ENCODE measurements at regions not wholly inside any gene's neighbourhood (a gene's known extent, or its start where the extent isn't known, plus 50 kb on each side); places are given as distances from the start of the nearest gene placed in this dataset.

DNA sequence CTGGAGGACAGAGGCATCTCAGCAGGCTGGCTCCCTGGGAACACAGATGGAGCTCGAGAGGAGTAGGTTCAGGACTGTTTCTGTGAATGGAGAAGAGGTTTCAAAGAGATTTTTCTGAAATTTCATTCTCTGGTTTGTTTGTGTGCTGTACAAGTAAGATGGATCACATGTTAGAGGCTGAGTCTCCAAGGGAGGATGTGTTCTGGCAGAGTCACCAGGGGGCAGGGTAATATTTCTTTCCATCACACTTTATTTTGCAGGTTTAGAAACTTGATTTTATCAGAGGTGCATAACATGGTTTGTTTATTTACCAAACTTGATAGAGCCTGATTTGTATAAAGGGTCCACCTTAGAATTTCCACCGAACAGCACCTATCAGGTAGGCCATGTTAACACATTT, 69.2 kb upstream of the ARL15 start:
- TF ChIP-seq, protein P1, sequence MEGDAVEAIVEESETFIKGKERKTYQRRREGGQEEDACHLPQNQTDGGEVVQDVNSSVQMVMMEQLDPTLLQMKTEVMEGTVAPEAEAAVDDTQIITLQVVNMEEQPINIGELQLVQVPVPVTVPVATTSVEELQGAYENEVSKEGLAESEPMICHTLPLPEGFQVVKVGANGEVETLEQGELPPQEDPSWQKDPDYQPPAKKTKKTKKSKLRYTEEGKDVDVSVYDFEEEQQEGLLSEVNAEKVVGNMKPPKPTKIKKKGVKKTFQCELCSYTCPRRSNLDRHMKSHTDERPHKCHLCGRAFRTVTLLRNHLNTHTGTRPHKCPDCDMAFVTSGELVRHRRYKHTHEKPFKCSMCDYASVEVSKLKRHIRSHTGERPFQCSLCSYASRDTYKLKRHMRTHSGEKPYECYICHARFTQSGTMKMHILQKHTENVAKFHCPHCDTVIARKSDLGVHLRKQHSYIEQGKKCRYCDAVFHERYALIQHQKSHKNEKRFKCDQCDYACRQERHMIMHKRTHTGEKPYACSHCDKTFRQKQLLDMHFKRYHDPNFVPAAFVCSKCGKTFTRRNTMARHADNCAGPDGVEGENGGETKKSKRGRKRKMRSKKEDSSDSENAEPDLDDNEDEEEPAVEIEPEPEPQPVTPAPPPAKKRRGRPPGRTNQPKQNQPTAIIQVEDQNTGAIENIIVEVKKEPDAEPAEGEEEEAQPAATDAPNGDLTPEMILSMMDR (IDR thresholded peaks at IDR 0.05): no peak
- no peak for TF ChIP-seq EZH2 (IDR thresholded peaks at IDR 0.05; ENCODE audit: borderline replicate concordance, insufficient read depth, low read depth, low read length, poor library complexity, severe bottlenecking)
